Hematopoietic multipotent progenitor cell treated with erythropoietin and hydrocortisone succinate and interleukin-3 and kit ligand, for 17 days (in vitro differentiated cells): ENCODE measurements at regions not wholly inside any gene's neighbourhood (a gene's known extent, or its start where the extent isn't known, plus 50 kb on each side); places are given as distances from the start of the nearest gene placed in this dataset.

Experiments used
- DNase-seq: peaks from one replicate; pipeline ENCODE4 v3.0.0-alpha.2; 2015; ENCODE audit warnings: low spot score

- no peak for DNase-seq
These were observed 72.8 kb upstream of the ARHGAP5 start for GRCh38 chr14:32004300-32004699.

- DNase-seq: no peak
These were observed 71.5 kb upstream of the ARHGAP5 start for GRCh38 chr14:32005628-32006027.

GRCh38 chr14:32006263-32007110, 70.6 kb upstream of the ARHGAP5 start:
- DNase-seq: no peak

GRCh38 chr14:32007755-32008362, 69.2 kb upstream of the ARHGAP5 start:
- DNase-seq: no peak

- no peak for DNase-seq
These were observed 68.4 kb upstream of the ARHGAP5 start for GRCh38 chr14:32008602-32009193.

GRCh38 chr14:32009221-32009975, 67.7 kb upstream of the ARHGAP5 start:
- DNase-seq: no peak

GRCh38 chr14:32009976-32010581, 67.0 kb upstream of the ARHGAP5 start:
- no peak for DNase-seq

- DNase-seq: no peak
These were observed 66.4 kb upstream of the ARHGAP5 start for GRCh38 chr14:32010604-32011125.

- DNase-seq: no peak
These were observed 65.9 kb upstream of the ARHGAP5 start for GRCh38 chr14:32011225-32011624.

GRCh38 chr14:32012062-32012461, 65.0 kb upstream of the ARHGAP5 start:
- DNase-seq: no peak

GRCh38 chr14:32012571-32012970, 64.5 kb upstream of the ARHGAP5 start:
- DNase-seq: no peak

GRCh38 chr14:32013083-32013482, 64.0 kb upstream of the ARHGAP5 start:
- no peak for DNase-seq

GRCh38 chr14:32014057-32014456, 63.0 kb upstream of the ARHGAP5 start:
- no peak for DNase-seq

- DNase-seq: no peak
These were observed 62.6 kb upstream of the ARHGAP5 start for GRCh38 chr14:32014498-32014897.

- no peak for DNase-seq
These were observed 61.9 kb upstream of the ARHGAP5 start for GRCh38 chr14:32015166-32015565.

GRCh38 chr14:32017587-32017986, 59.5 kb upstream of the ARHGAP5 start:
- DNase-seq: no peak

- DNase-seq: no peak
These were observed 58.6 kb upstream of the ARHGAP5 start for GRCh38 chr14:32018391-32019092.

- no peak for DNase-seq
These were observed 57.8 kb upstream of the ARHGAP5 start for GRCh38 chr14:32019276-32019675.

- no peak for DNase-seq
These were observed 56.2 kb upstream of the ARHGAP5 start for GRCh38 chr14:32020882-32021281.

GRCh38 chr14:32021341-32021740, 55.8 kb upstream of the ARHGAP5 start:
- DNase-seq: no peak

GRCh38 chr14:32022525-32022924, 54.6 kb upstream of the ARHGAP5 start:
- DNase-seq: no peak
